GM12873 (cell line): ENCODE measurements at regions not wholly inside any gene's neighbourhood (a gene's known extent, or its start where the extent isn't known, plus 50 kb on each side); places are given as distances from the start of the nearest gene placed in this dataset.

Experiments
- TF ChIP-seq, protein P1 (sequence below): IDR thresholded peaks from 2 replicates; pipeline ENCODE4 v1.5.1; 2012; ENCODE audit warnings: low read depth, mild to moderate bottlenecking, moderate library complexity, low read length, control low read depth; ENCODE audit not compliant: insufficient read depth; ENCODE audit errors: missing control alignments

DNA sequence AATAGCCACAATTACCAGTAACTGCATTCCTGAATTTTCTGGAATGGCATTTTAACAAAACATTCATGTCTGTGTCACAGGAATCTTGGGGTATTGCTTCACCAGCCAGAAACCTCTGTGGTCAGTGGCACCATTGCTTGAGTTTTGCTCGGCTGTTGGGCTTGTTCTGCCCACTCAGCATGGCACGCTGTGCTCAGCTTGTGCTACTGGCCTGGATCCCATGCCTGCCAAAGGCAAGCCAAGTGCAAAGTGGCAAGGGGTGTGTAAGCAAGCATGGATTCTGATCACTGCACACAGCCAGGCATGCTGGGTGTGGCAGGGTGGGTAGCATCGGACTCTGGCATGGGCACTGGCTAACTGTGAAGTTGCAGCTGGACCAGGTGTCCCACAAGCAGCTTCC lies 1150.9 kb downstream of the MRPL39 start:
- TF ChIP-seq, protein P1, sequence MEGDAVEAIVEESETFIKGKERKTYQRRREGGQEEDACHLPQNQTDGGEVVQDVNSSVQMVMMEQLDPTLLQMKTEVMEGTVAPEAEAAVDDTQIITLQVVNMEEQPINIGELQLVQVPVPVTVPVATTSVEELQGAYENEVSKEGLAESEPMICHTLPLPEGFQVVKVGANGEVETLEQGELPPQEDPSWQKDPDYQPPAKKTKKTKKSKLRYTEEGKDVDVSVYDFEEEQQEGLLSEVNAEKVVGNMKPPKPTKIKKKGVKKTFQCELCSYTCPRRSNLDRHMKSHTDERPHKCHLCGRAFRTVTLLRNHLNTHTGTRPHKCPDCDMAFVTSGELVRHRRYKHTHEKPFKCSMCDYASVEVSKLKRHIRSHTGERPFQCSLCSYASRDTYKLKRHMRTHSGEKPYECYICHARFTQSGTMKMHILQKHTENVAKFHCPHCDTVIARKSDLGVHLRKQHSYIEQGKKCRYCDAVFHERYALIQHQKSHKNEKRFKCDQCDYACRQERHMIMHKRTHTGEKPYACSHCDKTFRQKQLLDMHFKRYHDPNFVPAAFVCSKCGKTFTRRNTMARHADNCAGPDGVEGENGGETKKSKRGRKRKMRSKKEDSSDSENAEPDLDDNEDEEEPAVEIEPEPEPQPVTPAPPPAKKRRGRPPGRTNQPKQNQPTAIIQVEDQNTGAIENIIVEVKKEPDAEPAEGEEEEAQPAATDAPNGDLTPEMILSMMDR, result no peak

DNA sequence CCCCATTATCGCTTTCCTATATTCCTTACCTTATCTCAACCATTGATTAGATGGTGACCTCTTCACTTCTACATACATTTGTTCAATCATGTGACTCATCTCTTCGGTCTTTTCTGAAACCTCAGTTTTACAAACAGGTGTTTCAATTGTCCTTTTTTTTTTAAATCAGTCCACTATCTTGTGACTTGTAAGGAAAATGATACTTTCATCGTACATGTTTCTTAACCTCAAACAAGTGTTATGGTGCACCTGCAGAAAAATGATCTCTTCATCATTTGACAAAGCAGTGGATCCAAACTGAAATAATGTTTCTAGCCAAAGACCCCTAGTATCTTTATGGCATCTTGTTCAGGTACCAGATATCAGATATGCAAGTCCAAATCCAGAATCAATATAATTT lies 1157.2 kb downstream of the MRPL39 start:
- TF ChIP-seq, protein P1, result no peak

DNA sequence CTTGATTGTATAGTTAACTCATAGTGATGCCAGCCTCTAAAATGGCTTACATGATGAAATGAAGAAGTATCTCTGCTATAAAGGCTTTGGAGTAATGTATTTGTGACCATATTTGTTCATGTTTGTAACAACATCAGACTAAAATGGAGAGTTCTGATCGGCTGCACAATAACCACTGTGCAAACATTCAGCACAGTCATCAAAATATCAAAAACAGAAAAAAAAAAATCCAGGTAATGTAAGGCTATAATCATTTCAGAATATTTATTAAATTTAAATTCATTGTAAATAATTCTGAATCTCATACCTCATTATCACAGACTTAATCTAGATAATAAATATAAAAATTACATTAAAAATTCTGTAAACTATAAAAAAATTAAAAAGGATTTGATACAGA lies 1161.8 kb downstream of the MRPL39 start:
- TF ChIP-seq, protein P1, result no peak

DNA sequence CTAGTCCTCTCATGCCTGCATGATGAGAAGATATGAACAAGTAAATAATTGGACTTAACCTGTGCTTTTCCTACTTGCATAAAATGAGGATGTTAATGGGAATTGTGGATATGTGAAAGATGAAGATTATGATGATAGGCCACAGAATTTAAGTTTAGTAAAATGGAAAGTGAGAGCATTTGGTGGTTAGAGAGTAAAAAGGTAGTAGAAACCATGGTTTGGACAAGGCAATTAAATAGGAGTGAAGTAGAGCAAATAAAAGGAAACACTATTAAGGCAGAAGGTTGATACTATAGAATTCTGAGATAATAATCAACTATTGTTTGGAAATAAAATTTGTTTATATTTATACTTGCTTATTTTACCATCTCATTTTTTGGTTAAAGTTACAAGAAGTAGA lies 1162.5 kb downstream of the MRPL39 start:
- TF ChIP-seq, protein P1, result no peak

DNA sequence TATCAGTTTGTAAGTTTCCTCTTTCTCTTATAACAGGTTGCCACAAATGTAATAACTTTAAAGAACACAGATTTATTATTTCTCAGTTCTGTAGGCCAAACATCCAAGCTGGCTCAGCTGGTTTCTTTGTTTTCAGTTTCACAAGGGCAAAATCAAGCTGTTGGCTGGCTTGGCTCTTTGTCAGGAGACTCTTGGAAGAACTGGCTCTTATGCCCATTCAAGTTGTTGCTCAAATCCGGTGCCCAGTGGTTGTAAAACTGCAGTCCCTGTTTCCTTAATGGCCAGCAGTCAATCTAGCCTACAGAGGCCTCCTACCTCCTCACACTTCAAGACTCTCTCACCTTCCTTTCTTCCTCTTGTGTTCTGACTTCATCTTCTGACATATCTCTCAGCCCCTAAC lies 1171.0 kb downstream of the MRPL39 start:
- TF ChIP-seq, protein P1, result no peak

DNA sequence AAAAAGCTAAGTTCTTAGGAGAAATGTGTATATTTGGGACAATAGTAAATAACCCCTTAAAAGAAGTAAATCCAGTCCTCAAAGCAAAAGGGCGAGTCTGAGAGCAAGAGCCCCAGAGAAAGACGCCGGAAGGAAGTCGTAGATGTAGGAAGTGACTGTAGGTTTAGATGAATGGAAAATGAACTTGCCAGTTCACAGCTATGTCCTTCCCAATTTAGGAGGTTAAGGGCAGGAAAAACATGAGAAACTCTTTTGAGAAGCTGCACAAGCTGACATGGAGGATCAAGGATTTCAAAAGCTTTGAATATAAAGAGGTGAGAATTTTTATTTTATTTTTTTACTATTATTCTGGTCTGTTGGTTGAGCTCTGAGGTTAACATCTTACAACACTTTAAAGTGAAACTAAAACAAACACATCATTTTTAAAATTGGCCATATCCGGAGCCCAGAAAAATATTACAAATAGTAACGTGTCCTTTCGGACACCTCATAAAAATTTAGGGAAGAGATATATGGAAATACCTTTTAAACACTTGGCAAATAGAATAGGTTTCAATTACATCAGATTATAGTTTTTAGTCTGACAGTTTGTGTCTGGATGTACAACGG lies 1178.6 kb downstream of the MRPL39 start:
- TF ChIP-seq, protein P1, result no peak

DNA sequence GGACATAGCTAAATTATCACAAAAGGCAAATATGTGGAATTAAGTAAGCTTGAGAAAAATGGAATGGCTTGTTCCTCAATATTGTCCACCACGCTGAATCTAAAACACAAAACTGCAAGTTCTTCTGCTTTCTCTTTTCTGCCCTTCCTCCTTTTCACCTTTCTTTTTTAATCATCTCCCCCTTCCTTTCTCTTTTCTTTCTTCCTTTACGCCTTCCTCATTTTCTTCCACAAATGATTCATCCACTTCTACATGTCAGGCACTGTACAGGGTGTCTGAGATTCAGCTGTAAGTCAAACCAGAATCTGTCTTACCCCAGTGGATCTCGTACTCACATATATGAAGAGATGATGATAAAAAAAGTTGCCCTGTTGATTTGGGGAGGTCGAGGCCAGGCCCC lies 1182.5 kb downstream of the MRPL39 start:
- TF ChIP-seq, protein P1, result no peak
